Parathyroid adenoma (tissue), 2 donors: ENCODE measurements at regions not wholly inside any gene's neighbourhood (a gene's known extent, or its start where the extent isn't known, plus 50 kb on each side); places are given as distances from the start of the nearest gene placed in this dataset.

ENCODE experiments used
- H2AFZ ChIP-seq: fragments of 300-600 bp; sonication (generic); one replicate; pipeline ENCODE4 v1.7.0; 2017; ENCODE audit warnings: antibody characterized with exemption, mild to moderate bottlenecking
- H3K27ac ChIP-seq: fragments of 300-600 bp; sonication (generic); one replicate; pipeline ENCODE4 v1.7.0; 2017
- H3K27me3 ChIP-seq: fragments of 300-600 bp; sonication (generic); one replicate; pipeline ENCODE4 v1.7.0; 2017; ENCODE audit warnings: low read length; ENCODE audit not compliant: control insufficient read depth, insufficient read depth
- H3K36me3 ChIP-seq: fragments of 300-600 bp; sonication (generic); one replicate; pipeline ENCODE4 v1.7.0; 2017; ENCODE audit warnings: low read length; ENCODE audit not compliant: control insufficient read depth, insufficient read depth
- H3K4me1 ChIP-seq: fragments of 300-600 bp; sonication (generic); one replicate; pipeline ENCODE4 v1.7.0; 2017; ENCODE audit warnings: control low read depth
- H3K4me2 ChIP-seq: fragments of 300-600 bp; sonication (generic); one replicate; pipeline ENCODE4 v1.7.0; 2017; ENCODE audit warnings: low read length
- H3K4me3 ChIP-seq: fragments of 300-600 bp; sonication (generic); one replicate; pipeline ENCODE4 v1.7.0; 2017; ENCODE audit warnings: low read depth, low read length
- H3K79me2 ChIP-seq: fragments of 300-600 bp; sonication (generic); one replicate; pipeline ENCODE4 v1.7.0; 2017; ENCODE audit warnings: control low read depth
- H3K9ac ChIP-seq: fragments of 300-600 bp; sonication (generic); one replicate; pipeline ENCODE4 v1.7.0; 2017; ENCODE audit warnings: mild to moderate bottlenecking
- H3K9me3 ChIP-seq: fragments of 300-600 bp; sonication (generic); one replicate; pipeline ENCODE4 v1.7.0; 2017; ENCODE audit warnings: low read length; ENCODE audit not compliant: control insufficient read depth
- CTCF ChIP-seq: fragments of 300-600 bp; sonication (generic); IDR thresholded peaks from one replicate; pipeline ENCODE4 v1.7.0; 2017; ENCODE audit warnings: antibody characterized with exemption, mild to moderate bottlenecking
- donor health status: primary hyperparathyroidism.

DNA sequence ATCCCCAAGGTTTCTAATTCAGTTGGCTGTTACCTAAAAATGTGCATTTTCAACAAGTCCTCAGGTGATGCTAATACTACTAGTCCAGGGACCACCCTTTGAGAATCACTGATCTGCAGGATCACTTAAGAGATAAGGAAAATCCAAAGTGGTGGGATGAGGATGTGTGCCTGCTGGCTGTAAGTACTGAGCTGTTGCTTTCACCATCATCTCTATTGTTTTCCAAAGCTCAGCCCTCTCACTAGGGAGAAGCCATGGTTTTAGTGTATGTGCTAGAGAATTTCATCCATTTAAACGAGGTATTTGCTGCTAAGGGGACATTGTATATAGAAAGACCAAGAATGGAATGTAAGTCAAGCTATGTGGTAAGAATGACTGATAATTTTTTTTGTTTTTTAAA, 202.3 kb downstream of the KIF21A start:
- H2AFZ ChIP-seq, result no peak overlapping the region
- H3K4me2 ChIP-seq, result no peak overlapping the region
- H3K79me2 ChIP-seq, result no peaks in the 10 kb centered on the region
- no peak for TF ChIP-seq CTCF
- H3K27me3 ChIP-seq, result no peaks in the 10 kb centered on the region
- H3K36me3 ChIP-seq, result no peaks in the 10 kb centered on the region
- H3K9ac ChIP-seq, result no peak overlapping the region
- no peaks in the 10 kb centered on the region for H3K9me3 ChIP-seq
- no peaks in the 10 kb centered on the region for H3K4me1 ChIP-seq
- H3K27ac ChIP-seq, result no peak overlapping the region
- no peak overlapping the region for H3K4me3 ChIP-seq

DNA sequence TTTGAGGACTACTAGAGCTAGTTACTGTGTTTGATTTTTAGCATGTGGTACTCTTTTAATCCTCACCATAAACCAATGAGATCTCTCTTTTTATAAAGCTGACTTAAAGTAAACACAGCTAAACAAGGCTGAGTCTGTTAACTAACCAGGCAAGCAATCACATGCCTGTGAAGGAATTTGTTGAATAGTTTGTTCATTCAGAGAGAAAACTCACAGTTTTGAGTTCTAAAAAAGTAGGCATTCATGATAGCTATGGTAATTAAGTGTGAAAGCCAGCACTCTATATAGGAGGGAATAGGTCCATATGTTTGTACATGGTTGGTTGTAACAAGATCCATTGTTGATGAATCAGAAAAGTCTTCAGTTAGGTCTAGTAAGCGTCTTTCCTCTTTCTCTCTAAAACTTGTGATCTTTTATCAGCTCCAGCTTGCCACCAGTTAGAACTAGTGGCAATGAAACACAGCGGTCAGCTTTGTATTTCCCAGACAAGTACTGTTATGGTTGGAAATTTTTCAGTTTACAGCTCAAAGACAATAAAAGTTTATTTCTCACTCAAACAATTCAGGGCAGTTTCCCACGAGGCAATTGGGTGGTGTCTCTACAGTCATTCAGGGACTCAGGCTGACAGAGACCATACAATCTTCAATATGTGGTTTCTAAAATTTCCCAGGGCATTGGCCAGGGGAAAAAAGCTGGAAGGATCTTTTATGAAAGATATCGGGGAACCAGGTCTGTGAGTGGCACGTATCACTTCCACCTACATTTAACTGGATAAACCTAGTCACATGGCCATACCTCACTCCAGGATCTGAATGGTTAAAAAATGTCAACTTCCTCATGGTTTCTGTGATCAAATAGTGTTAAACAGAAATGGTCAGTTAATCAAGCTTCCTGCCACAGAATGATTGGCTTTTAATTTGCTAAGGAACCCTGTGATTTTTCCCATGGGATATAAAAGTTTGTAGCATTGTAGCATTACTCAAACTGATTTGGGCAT, 203.1 kb downstream of the KIF21A start:
- no peak for TF ChIP-seq CTCF
- Histone ChIP-seq H3K27ac (no peak overlapping the region), H3K4me2 (no peak overlapping the region), H3K79me2 (no peaks in the 10 kb centered on the region), H3K36me3 (no peaks in the 10 kb centered on the region), H3K9me3 (no peaks in the 10 kb centered on the region), H3K4me1 (no peaks in the 10 kb centered on the region), H3K4me3 (no peak overlapping the region), H3K27me3 (no peaks in the 10 kb centered on the region), H2AFZ (no peak overlapping the region), H3K9ac (no peak overlapping the region)

DNA sequence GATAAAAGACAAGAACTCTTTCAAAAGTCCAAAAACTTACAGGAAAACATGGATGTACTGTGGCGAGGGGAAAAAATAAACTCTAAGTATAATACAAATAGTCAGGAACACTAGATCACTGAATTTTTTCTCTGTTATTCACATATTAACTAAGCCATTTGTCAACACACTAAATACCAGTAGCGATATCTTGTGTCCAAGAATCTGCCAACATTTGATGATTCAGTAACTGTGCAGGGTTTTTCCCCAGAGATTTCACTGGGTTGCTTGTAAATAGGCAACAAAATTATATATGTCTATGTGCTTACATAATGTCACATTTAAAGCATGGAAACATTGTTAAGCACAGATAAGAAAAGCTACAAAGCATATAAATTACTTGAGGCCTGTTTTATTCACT, 205.9 kb downstream of the KIF21A start:
- H3K36me3 ChIP-seq, result no peaks in the 10 kb centered on the region
- no peak overlapping the region for H3K4me2 ChIP-seq
- no peaks in the 10 kb centered on the region for H3K27me3 ChIP-seq
- no peaks in the 10 kb centered on the region for H3K9me3 ChIP-seq
- no peak overlapping the region for H2AFZ ChIP-seq
- H3K9ac ChIP-seq, result no peak overlapping the region
- H3K4me1 ChIP-seq, result no peaks in the 10 kb centered on the region
- no peak overlapping the region for H3K27ac ChIP-seq
- TF ChIP-seq CTCF, result no peak
- H3K79me2 ChIP-seq, result no peaks in the 10 kb centered on the region
- H3K4me3 ChIP-seq, result no peak overlapping the region

GRCh38 chr12:39235990-39236767, 206.7 kb downstream of the KIF21A start:
- no peaks in the 10 kb centered on the region for H3K9me3 ChIP-seq
- H3K27ac ChIP-seq, result no peak overlapping the region
- H3K4me3 ChIP-seq, result no peak overlapping the region
- no peaks in the 10 kb centered on the region for H3K36me3 ChIP-seq
- no peaks in the 10 kb centered on the region for H3K4me1 ChIP-seq
- no peak overlapping the region for H3K9ac ChIP-seq
- no peak overlapping the region for H2AFZ ChIP-seq
- TF ChIP-seq CTCF, result no peak
- no peak overlapping the region for H3K4me2 ChIP-seq
- no peaks in the 10 kb centered on the region for H3K27me3 ChIP-seq
- no peaks in the 10 kb centered on the region for H3K79me2 ChIP-seq
